ENCODE measurements at regions not wholly inside any gene's neighbourhood (a gene's known extent, or its start where the extent isn't known, plus 50 kb on each side); places are given as distances from the start of the nearest gene placed in this dataset.
A peak's percentile ranks its signal among the peaks of the same experiment; 100 is the strongest.

DNA sequence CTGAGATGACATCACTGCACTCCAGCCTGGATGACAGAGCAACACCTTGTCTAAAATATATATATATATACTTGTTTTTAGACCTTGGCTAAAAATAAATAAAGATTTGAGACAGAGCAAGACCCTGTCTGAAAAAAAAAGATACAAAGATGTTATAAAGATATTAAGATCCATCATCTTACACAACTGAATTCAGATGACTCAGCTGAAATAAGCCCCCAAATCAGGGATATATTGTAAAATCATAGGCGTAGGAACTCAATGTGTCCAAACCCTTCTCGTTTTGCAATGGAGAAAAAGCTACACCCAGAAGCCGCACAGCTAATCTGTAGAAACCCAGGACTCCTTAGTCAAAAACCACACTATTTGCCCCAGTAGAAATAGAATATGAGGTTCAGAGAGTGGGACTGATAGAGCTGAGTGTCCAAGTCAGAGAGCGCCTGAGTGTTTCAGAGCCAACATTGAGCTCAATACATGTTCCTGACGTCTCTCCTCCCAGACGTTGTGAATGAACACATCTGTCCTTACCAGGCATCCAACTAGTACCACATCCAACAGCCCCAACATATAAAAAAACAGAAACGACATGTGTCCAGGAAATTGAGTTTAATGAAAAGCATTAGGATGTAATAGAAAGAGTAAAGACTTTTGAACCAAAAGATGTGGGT, 207.9 kb upstream of the BLID start:
- TF ChIP-seq, protein P1, sequence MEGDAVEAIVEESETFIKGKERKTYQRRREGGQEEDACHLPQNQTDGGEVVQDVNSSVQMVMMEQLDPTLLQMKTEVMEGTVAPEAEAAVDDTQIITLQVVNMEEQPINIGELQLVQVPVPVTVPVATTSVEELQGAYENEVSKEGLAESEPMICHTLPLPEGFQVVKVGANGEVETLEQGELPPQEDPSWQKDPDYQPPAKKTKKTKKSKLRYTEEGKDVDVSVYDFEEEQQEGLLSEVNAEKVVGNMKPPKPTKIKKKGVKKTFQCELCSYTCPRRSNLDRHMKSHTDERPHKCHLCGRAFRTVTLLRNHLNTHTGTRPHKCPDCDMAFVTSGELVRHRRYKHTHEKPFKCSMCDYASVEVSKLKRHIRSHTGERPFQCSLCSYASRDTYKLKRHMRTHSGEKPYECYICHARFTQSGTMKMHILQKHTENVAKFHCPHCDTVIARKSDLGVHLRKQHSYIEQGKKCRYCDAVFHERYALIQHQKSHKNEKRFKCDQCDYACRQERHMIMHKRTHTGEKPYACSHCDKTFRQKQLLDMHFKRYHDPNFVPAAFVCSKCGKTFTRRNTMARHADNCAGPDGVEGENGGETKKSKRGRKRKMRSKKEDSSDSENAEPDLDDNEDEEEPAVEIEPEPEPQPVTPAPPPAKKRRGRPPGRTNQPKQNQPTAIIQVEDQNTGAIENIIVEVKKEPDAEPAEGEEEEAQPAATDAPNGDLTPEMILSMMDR (IDR thresholded peaks at IDR 0.05), result no peak
- no peak for DNase-seq (ENCODE audit: low spot score)
- ATAC-seq (ENCODE audit: low FRiP score), result no peak

DNA sequence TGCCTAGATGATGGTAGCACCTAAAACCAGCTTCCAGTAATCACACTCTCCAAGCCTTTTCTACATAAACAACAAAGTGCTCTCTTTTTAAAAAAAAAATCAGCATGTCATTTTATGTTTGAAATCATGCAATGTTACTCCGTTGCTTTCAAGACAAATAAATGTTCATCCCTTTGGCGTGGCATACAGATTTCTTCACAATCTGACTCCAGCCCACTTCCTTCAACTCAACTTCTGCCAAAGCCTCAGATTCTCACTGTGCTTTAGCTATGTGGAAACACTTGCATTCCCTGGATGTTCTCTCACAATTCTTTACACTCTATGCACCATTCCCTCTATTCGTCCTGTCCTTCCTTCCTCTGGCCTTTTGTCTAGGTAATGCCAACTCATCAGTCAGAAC, 206.3 kb upstream of the BLID start:
- ATAC-seq (ENCODE audit: low FRiP score) (peak; percentile 74), DNase-seq (ENCODE audit: low spot score) (no peak)

DNA sequence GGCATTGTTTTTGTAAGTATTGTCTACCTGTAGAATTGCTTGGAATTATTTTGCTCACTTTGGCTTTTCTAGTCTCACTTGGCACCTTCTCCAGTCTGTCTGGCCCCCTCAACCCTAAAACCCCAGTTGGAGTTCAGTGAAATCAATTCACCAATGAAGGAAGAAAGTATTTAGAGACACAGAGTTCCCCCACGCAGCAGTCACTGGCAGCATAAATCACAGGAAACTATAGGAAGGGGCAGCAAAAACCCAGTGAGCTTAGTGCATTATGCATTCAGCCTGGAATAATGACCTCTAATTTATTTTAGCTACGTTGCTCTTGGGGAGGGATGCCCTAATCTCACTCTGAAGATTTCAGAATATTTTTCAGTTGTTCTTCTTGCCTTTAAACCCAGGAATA, 204.7 kb upstream of the BLID start:
- ATAC-seq (ENCODE audit: low FRiP score), result no peak
- TF ChIP-seq, protein P1 (IDR thresholded peaks at IDR 0.05), result no peak
- no peak for DNase-seq (ENCODE audit: low spot score)

More for the DNA sequence above, 206.3 kb upstream of the BLID start:
- TF ChIP-seq, protein P1 (IDR thresholded peaks at IDR 0.05), result no peak

DNA sequence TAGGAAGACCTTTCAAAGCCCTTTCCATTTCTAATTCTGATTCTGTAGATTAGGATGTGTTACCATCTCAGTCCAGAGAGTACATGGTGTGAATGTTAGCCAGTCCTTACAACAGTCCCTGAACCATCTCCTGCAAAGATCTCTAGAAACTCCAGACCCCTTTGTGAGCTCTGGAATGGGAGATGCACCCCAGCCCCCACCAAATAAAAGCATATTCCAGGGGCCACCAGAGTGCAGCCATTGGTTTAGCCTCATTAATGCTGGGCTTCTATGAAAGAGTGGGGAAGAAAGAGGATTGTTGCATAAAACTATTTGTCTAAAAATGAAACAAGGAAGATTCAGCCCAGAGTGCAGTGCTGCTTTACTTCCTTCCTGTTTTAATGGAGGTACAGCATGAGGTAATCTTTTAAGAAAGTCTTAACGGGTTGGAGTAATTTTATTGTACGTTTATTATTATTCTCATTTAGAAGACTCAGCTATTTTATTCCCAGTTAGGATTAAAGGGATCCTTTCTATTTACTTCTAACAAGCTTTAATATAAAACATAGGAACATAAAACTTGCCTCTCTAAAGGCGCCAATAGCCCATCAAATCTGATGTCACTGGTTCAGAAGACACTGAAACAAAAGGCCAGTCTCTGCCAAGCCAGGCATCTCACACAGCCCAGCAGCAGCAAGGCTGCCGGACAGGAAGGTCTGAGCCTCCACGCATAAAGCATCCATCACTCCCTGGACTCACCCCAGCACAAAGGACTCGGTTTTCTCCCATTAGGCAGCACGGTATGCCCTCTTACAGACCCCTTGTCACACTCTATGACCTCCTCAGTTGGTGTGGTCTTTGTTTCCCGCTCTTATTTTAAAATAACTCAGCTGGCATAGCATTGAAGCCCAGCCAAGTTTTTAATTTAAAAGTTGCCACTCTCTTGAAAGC, 203.9 kb upstream of the BLID start:
- ATAC-seq (ENCODE audit: low FRiP score), result no peak
- no peak for DNase-seq (ENCODE audit: low spot score)
- TF ChIP-seq, protein P1 (IDR thresholded peaks at IDR 0.05), result no peak

DNA sequence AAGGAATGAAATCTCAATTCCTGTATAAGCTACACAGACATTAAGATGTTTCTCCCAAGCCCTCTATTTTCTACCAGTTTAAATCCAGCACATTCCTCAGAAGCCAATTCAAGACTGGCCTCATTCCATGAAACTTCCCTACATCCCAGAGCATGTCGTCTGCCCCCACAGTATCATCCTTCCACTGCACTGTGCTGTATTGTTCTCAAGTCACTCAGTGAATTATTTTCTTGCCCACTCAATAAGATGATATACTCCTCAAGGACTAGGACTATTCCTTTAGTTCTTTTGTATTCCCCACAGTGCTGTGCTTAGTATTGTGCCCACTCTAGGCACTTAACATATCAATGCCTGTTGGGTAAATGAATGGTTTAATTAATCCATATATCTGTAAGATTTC, 203.1 kb upstream of the BLID start:
- ATAC-seq (ENCODE audit: low FRiP score) (no peak), DNase-seq (ENCODE audit: low spot score) (no peak)
- TF ChIP-seq, protein P1 (IDR thresholded peaks at IDR 0.05), result no peak

DNA sequence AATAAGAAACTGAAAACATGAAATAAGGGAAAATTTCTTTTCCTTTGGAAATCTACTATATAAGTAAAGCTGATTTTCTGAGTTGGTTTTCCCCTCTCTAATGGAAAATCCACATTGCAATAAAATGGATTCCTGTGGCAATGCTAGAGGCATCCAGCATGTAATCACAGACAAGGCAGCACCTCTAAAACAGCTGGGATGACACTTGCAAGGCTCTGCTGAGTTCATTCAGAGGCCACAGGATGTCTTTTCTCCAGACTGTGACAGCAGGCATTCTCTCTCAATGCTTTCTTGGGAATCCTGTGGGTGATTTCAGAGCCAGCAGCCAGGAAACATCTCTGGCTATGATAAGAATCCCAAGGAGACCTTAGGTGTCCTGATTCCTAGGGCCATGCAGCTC, 201.3 kb upstream of the BLID start:
- TF ChIP-seq, protein P1 (IDR thresholded peaks at IDR 0.05), result no peak
- ATAC-seq (ENCODE audit: low FRiP score) (no peak), DNase-seq (ENCODE audit: low spot score) (no peak)

Measured in omental fat pad (tissue), 3 donors.